ENCODE measurements at regions not wholly inside any gene's neighbourhood (a gene's known extent, or its start where the extent isn't known, plus 50 kb on each side); places are given as distances from the start of the nearest gene placed in this dataset.

GRCh38 chr10:94105226-94105625 lies 111.5 kb downstream of the PLCE1 start:
- TF ChIP-seq POLR2A (IDR thresholded peaks at IDR 0.05): no peak
- TF ChIP-seq, protein P1, sequence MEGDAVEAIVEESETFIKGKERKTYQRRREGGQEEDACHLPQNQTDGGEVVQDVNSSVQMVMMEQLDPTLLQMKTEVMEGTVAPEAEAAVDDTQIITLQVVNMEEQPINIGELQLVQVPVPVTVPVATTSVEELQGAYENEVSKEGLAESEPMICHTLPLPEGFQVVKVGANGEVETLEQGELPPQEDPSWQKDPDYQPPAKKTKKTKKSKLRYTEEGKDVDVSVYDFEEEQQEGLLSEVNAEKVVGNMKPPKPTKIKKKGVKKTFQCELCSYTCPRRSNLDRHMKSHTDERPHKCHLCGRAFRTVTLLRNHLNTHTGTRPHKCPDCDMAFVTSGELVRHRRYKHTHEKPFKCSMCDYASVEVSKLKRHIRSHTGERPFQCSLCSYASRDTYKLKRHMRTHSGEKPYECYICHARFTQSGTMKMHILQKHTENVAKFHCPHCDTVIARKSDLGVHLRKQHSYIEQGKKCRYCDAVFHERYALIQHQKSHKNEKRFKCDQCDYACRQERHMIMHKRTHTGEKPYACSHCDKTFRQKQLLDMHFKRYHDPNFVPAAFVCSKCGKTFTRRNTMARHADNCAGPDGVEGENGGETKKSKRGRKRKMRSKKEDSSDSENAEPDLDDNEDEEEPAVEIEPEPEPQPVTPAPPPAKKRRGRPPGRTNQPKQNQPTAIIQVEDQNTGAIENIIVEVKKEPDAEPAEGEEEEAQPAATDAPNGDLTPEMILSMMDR (IDR thresholded peaks at IDR 0.05): no peak
